Thoracic aorta (tissue), 2 donors: ENCODE measurements at regions not wholly inside any gene's neighbourhood (a gene's known extent, or its start where the extent isn't known, plus 50 kb on each side); places are given as distances from the start of the nearest gene placed in this dataset.

Experiments
- ATAC-seq: fragments of 150-250 bp; one replicate; pipeline ENCODE4 v1.8.0; 2017; ENCODE audit warnings: low read depth; ENCODE audit not compliant: insufficient number of reproducible peaks, low FRiP score
- DNase-seq: peaks from one replicate; pipeline ENCODE4 v3.0.0-alpha.2; 2020; ENCODE audit warnings: low spot score
- H3K27ac ChIP-seq, 2 donors: fragments of 200-600 bp; sonication (generic); 1 replicate in 1 of 2; 2 replicates in 1 of 2; pipeline ENCODE4 v1.5.1; 2016; ENCODE audit warnings: mild to moderate bottlenecking in 2 of 2, moderate library complexity in 2 of 2
- H3K27me3 ChIP-seq: fragments of 200-600 bp; sonication (generic); replicated peaks from 2 replicates; pipeline ENCODE4 v1.6.0; 2016; ENCODE audit warnings: mild to moderate bottlenecking; ENCODE audit not compliant: insufficient read depth
- H3K36me3 ChIP-seq: fragments of 200-600 bp; sonication (generic); one replicate; pipeline ENCODE4 v1.5.1; 2016
- H3K4me1 ChIP-seq, 2 donors: fragments of 200-600 bp; sonication (generic); 1 replicate in 1 of 2; 2 replicates in 1 of 2; pipeline versions ENCODE4 v1.5.1 to v1.6.0; 2016; ENCODE audit warnings: low read depth in 2 of 2, mild to moderate bottlenecking in 1 of 2; ENCODE audit not compliant: control insufficient read depth in 1 of 2
- H3K4me3 ChIP-seq: fragments of 200-600 bp; sonication (generic); 2 replicates; pipeline ENCODE4 v1.5.1; 2016; ENCODE audit warnings: mild to moderate bottlenecking
- H3K9me3 ChIP-seq: fragments of 200-600 bp; sonication (generic); 2 replicates; pipeline ENCODE4 v1.5.1; 2016
- TF ChIP-seq, protein P1 (sequence below): fragments of 200-600 bp; sonication (generic); IDR thresholded peaks from one replicate; pipeline ENCODE4 v1.5.1; 2019; ENCODE audit warnings: antibody characterized with exemption

DNA sequence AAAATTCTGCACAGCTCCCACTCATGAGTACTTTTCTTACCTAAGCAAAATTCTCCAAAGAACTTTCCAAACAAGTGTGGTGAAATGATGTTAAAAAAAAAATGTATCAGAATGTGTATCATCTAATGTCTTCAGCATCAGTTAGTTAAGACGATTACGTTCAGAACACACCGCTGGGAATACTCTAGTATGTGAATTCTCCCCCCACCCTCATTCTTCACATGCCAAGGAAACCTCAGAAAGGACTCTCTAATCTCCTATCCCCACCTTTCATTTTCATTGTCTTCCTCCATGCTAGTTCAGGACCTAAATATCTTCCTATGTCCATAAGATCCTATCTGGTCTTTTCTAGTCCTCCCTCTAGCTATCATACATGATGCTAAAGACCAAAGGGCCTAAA lies 457.4 kb downstream of the SHQ1 start:
- no peak overlapping the region for H3K4me3 ChIP-seq
- H3K27ac ChIP-seq: no peak overlapping the region
- H3K4me1 ChIP-seq: peaks cover 0 to 6% of the 10 kb centered on the region in 2 donors
- TF ChIP-seq, protein P1, sequence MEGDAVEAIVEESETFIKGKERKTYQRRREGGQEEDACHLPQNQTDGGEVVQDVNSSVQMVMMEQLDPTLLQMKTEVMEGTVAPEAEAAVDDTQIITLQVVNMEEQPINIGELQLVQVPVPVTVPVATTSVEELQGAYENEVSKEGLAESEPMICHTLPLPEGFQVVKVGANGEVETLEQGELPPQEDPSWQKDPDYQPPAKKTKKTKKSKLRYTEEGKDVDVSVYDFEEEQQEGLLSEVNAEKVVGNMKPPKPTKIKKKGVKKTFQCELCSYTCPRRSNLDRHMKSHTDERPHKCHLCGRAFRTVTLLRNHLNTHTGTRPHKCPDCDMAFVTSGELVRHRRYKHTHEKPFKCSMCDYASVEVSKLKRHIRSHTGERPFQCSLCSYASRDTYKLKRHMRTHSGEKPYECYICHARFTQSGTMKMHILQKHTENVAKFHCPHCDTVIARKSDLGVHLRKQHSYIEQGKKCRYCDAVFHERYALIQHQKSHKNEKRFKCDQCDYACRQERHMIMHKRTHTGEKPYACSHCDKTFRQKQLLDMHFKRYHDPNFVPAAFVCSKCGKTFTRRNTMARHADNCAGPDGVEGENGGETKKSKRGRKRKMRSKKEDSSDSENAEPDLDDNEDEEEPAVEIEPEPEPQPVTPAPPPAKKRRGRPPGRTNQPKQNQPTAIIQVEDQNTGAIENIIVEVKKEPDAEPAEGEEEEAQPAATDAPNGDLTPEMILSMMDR: no peak
- peaks cover 2% of the 10 kb centered on the region for H3K36me3 ChIP-seq
- no peak for ATAC-seq
- H3K9me3 ChIP-seq: no peaks in the 10 kb centered on the region
- no peaks in the 10 kb centered on the region for H3K27me3 ChIP-seq
- DNase-seq: no peak

DNA sequence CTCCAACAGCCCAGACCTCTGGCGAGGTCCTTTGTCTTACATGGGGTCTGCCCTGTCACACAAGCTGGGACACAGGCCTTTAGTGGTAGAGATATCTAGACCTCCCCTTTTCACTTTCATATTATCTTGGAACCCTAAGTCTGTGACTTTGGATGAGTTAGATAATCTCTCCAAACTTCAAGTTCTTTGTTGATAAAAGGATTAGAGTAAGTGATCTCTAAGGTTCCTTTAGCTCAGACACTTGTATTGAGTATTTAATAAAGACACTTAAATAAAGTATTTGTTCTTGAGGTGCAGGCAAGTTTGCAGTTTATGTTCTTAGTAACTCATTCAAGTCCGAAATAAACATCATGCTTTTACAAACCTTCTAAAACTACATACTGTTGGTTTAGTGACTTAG lies 459.6 kb downstream of the SHQ1 start:
- Histone ChIP-seq H3K4me3 (no peak overlapping the region), H3K4me1 (peaks cover 0 to 11% of the 10 kb centered on the region in 2 donors), H3K36me3 (peaks cover 2% of the 10 kb centered on the region), H3K9me3 (no peaks in the 10 kb centered on the region), H3K27me3 (no peaks in the 10 kb centered on the region), H3K27ac (no peak overlapping the region)
- ATAC-seq: no peak
- DNase-seq: no peak
- TF ChIP-seq, protein P1: no peak

DNA sequence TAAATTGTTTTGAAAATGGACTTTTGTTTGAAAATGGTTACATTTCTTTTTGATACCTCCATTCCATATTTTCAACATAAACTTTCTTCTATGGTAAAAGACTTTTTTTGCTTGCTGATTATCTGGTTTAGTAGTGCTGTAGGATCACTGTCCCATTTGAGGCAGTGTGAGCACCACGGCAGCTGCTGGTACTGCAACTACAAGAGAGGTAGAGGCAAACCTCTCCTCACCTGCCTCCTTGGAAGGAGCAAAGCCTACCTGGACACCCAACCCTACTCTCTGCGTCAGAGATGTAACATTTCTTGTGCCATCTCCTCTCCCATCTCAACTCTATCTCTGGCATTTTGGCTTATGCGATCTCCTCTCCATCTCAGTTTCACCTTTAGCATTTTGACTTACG lies 460.1 kb downstream of the SHQ1 start:
- peaks cover 0 to 11% of the 10 kb centered on the region in 2 donors for H3K4me1 ChIP-seq
- DNase-seq: no peak
- TF ChIP-seq, protein P1: no peak

DNA sequence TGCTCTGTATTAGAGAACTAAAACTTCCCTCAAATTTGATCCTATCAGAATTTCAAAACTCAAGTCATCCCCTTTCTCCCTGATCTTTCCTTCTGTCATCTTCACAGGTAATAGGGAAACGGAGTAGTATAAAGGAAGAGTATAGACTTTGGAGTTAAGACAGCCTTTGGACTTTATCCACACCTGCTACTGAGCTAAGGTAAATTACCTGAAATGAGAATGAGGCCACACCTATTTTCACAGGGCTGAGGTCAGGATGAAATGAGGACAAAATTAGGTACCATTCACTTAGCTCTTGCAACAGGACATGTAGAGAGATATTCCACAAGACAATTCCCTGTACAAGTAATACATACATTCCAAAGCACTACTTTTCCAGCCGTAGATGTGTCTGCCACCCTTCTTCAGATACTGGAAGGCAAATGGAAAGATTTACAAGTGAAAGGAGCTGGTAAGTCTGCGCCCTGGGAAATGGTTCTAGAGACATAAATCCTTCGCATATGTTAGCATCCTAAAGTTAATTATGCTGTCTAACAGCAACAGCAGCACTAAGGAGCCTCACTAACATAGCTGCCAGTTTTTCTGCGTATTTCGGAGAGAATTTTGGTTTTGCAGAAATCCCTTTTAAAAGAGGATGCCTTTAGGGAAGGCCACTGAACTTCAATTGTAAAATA lies 461.8 kb downstream of the SHQ1 start:
- Histone ChIP-seq H3K36me3 (no peaks in the 10 kb centered on the region), H3K4me3 (no peak overlapping the region), H3K4me1 (peaks cover 0 to 11% of the 10 kb centered on the region in 2 donors), H3K9me3 (no peaks in the 10 kb centered on the region), H3K27ac (no peak overlapping the region), H3K27me3 (no peaks in the 10 kb centered on the region)
- TF ChIP-seq, protein P1: no peak
- DNase-seq: no peak
- no peak for ATAC-seq

More for the DNA sequence above, 460.1 kb downstream of the SHQ1 start:
- Histone ChIP-seq H3K9me3 (no peaks in the 10 kb centered on the region), H3K36me3 (peaks cover 1% of the 10 kb centered on the region), H3K4me3 (no peak overlapping the region), H3K27me3 (no peaks in the 10 kb centered on the region), H3K27ac (no peak overlapping the region)
- no peak for ATAC-seq

DNA sequence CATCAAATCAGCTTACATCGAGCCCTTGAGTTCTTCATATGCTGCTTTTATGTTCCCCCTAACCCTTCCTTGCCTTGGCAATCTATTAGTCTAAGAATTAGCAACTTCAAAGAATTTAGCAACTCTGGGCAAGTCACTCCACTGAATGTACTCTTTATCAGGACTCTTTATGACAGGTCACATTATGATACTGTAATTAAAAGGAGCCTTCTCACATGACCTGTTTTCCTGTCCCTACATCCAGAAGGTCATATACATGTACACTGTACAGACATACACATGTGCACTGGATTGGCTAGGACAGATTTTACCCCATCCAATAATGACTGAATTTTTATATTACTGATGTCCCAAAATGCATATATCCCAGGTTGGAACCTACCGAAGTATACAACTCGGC lies 463.1 kb downstream of the SHQ1 start:
- DNase-seq (no peak), ATAC-seq (no peak)
- Histone ChIP-seq H3K9me3 (no peaks in the 10 kb centered on the region), H3K4me3 (no peak overlapping the region), H3K4me1 (peaks cover 6 to 18% of the 10 kb centered on the region in 2 donors), H3K36me3 (no peaks in the 10 kb centered on the region), H3K27me3 (no peaks in the 10 kb centered on the region), H3K27ac (no peak overlapping the region)
- TF ChIP-seq, protein P1: no peak
